ENCODE measurements at regions not wholly inside any gene's neighbourhood (a gene's known extent, or its start where the extent isn't known, plus 50 kb on each side); places are given as distances from the start of the nearest gene placed in this dataset.

- Mint-ChIP-seq H3K9me3 (peaks cover 2% of the 10 kb centered on the region), H3K27me3 (no peaks in the 10 kb centered on the region), H3K4me1 (peaks cover 29% of the 10 kb centered on the region), H3K27ac (no peak overlapping the region), H3K36me3 (no peaks in the 10 kb centered on the region), H3K4me3 (no peak overlapping the region)
- no peak for ATAC-seq (ENCODE audit: low read depth)
- no peak for DNase-seq (ENCODE audit: low spot score in 2 of 2)
Observed at GRCh38 chr5:158434749-158435148, 575.8 kb upstream of the CLINT1 start.

- H3K4me3 Mint-ChIP-seq = no peak overlapping the region
- ATAC-seq (ENCODE audit: low read depth) = no peak
Observed at GRCh38 chr5:158433634-158434033, 574.7 kb upstream of the CLINT1 start.

GRCh38 chr5:158431369-158432029 lies 572.6 kb upstream of the CLINT1 start:
- ATAC-seq (ENCODE audit: low read depth) (no peak), DNase-seq (ENCODE audit: low spot score in 2 of 2) (no peak)
- Mint-ChIP-seq H3K27ac (no peak overlapping the region), H3K36me3 (peaks cover 1% of the 10 kb centered on the region), H3K9me3 (peaks cover 4% of the 10 kb centered on the region), H3K27me3 (no peaks in the 10 kb centered on the region), H3K4me1 (peaks cover 22% of the 10 kb centered on the region), H3K4me3 (no peak overlapping the region)

More at GRCh38 chr5:158433634-158434033, 574.7 kb upstream of the CLINT1 start:
- peaks cover 4% of the 10 kb centered on the region for H3K9me3 Mint-ChIP-seq
- H3K36me3 Mint-ChIP-seq = peaks cover 1% of the 10 kb centered on the region
- no peak overlapping the region for H3K27ac Mint-ChIP-seq
- H3K27me3 Mint-ChIP-seq = no peaks in the 10 kb centered on the region
- DNase-seq (ENCODE audit: low spot score in 2 of 2) = no peak
- peaks cover 29% of the 10 kb centered on the region for H3K4me1 Mint-ChIP-seq

DNA sequence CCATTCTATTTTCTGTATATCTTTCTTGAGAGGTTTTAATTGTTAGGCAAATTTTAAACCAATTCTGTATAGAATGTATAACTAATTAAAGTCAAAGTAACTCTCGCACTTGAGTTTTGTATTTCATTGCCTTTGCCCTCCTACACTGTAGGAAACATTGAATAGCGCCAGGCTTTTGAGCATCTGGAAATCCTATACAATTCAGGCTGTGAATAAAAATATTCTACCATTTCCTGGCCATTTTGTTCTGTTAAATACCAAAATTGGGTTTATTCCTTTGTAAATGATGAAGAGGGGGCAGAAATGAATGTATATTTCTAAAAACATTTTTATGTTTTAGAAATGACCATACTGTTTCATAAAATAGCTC lies 571.8 kb upstream of the CLINT1 start:
- H3K4me3 Mint-ChIP-seq = no peak overlapping the region
- H3K9me3 Mint-ChIP-seq = peaks cover 4% of the 10 kb centered on the region
- no peaks in the 10 kb centered on the region for H3K27me3 Mint-ChIP-seq
- peaks cover 1% of the 10 kb centered on the region for H3K36me3 Mint-ChIP-seq
- ATAC-seq (ENCODE audit: low read depth) (no peak), DNase-seq (ENCODE audit: low spot score in 2 of 2) (no peak)
- H3K27ac Mint-ChIP-seq = no peak overlapping the region
- peaks cover 17% of the 10 kb centered on the region for H3K4me1 Mint-ChIP-seq

- Mint-ChIP-seq H3K36me3 (peaks cover 1% of the 10 kb centered on the region), H3K4me1 (peaks cover 13% of the 10 kb centered on the region), H3K27me3 (no peaks in the 10 kb centered on the region), H3K27ac (no peak overlapping the region), H3K4me3 (no peak overlapping the region), H3K9me3 (peaks cover 4% of the 10 kb centered on the region)
- ATAC-seq (ENCODE audit: low read depth) = no peak
- no peak for DNase-seq (ENCODE audit: low spot score in 2 of 2)
Observed at GRCh38 chr5:158430166-158430797, 571.3 kb upstream of the CLINT1 start.

GRCh38 chr5:158429564-158429963 lies 570.6 kb upstream of the CLINT1 start:
- ATAC-seq (ENCODE audit: low read depth) (no peak), DNase-seq (ENCODE audit: low spot score in 2 of 2) (no peak)
- no peak overlapping the region for H3K4me3 Mint-ChIP-seq
- no peaks in the 10 kb centered on the region for H3K27me3 Mint-ChIP-seq
- H3K4me1 Mint-ChIP-seq = peaks cover 10% of the 10 kb centered on the region
- peaks cover 1% of the 10 kb centered on the region for H3K36me3 Mint-ChIP-seq
- H3K27ac Mint-ChIP-seq = no peak overlapping the region
- H3K9me3 Mint-ChIP-seq = peaks cover 4% of the 10 kb centered on the region

DNA sequence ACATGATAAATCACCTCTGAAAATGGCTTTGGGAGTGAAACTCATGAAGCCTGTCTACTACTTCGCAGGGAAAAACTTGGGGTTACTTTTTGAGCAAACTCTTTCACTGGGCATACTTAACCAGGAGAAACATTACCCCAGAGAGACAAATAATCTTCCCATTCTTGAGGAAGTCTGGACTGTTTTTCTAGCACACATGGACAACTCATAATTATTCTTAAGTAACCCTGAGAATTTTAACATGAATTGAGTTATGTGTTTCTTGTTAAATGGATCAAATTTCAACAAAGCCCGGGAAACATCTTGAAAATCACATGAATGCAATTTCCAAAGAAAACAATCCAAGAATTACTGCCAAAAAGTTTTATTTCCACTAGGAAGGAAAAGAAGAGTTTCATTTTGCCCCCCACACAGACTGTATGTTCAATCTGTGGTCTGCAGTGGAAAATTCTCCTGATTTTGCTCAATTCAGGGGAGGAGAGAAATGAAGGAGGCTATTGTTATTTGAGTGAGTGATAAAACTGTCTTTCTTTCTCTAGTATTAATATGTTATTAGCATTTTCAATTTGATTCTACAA lies 564.8 kb upstream of the CLINT1 start:
- H3K4me3 Mint-ChIP-seq = no peak overlapping the region
- no peak for DNase-seq (ENCODE audit: low spot score in 2 of 2)
- ATAC-seq (ENCODE audit: low read depth) = no peak

DNA sequence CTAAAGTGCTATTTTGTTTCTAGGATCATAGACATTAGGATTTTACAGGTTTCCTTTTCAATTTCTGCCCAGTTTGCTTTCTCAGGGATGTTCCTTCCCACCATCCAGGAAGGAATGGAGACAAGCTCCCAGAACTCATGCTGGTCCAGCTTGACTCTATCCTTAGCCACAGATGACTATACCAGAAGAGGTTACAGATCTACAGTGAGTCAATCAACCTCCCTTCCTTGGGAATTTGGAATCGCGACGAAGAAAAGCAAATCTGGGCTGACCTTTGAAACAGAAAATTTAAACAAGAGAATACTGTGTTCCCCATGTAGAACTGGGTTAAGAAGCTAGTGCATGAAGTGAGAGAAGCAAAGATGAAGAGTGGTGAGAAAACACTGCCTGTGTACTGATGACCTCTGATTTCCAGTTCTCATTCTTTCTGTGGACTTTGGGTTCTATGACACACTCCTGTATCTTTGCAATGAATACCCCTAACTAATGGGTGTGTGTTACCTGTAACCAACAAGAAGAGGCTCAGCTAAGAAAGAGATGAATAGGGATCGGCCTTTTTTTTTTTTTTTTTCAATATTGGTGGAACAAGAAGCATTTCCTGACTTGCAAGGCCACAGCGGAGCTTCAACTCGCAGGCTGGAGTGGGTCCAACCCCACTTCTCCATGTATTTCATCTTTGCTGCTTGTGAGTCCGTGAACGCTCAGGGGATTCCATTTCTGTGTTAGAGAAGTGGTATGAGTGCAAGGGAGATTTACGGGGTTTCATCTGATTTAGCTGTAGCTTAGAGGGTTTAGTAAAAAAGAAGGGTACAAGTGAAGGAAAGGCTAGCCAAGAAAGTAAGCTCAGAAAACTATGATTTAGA lies 563.9 kb upstream of the CLINT1 start:
- H3K9me3 Mint-ChIP-seq = no peaks in the 10 kb centered on the region
- no peaks in the 10 kb centered on the region for H3K36me3 Mint-ChIP-seq
- ATAC-seq (ENCODE audit: low read depth) = no peak
- no peaks in the 10 kb centered on the region for H3K27me3 Mint-ChIP-seq
- H3K4me1 Mint-ChIP-seq = peaks cover 10% of the 10 kb centered on the region
- H3K27ac Mint-ChIP-seq = peak overlapping the region; percentile 35
- DNase-seq (ENCODE audit: low spot score in 2 of 2) = no peak
- no peak overlapping the region for H3K4me3 Mint-ChIP-seq

More for the DNA sequence above, 564.8 kb upstream of the CLINT1 start:
- Mint-ChIP-seq H3K4me1 (peaks cover 10% of the 10 kb centered on the region), H3K27me3 (no peaks in the 10 kb centered on the region), H3K27ac (no peak overlapping the region), H3K36me3 (no peaks in the 10 kb centered on the region), H3K9me3 (no peaks in the 10 kb centered on the region)

- peak; percentile 92 for ATAC-seq (ENCODE audit: low read depth)
- H3K27me3 Mint-ChIP-seq = no peaks in the 10 kb centered on the region
- no peaks in the 10 kb centered on the region for H3K9me3 Mint-ChIP-seq
- H3K4me1 Mint-ChIP-seq = peaks cover 10% of the 10 kb centered on the region
- no peak for DNase-seq (ENCODE audit: low spot score in 2 of 2)
- H3K4me3 Mint-ChIP-seq = no peak overlapping the region
- no peak overlapping the region for H3K27ac Mint-ChIP-seq
- H3K36me3 Mint-ChIP-seq = no peaks in the 10 kb centered on the region
Observed at GRCh38 chr5:158421319-158421718, 562.4 kb upstream of the CLINT1 start.

- no peaks in the 10 kb centered on the region for H3K36me3 Mint-ChIP-seq
- H3K27me3 Mint-ChIP-seq = no peaks in the 10 kb centered on the region
- H3K9me3 Mint-ChIP-seq = no peaks in the 10 kb centered on the region
- ATAC-seq (ENCODE audit: low read depth) = no peak
- DNase-seq (ENCODE audit: low spot score in 2 of 2) = no peak
- H3K4me3 Mint-ChIP-seq = no peak overlapping the region
- H3K27ac Mint-ChIP-seq = no peak overlapping the region
- H3K4me1 Mint-ChIP-seq = peaks cover 10% of the 10 kb centered on the region
Observed at GRCh38 chr5:158419186-158419585, 560.2 kb upstream of the CLINT1 start.

DNA sequence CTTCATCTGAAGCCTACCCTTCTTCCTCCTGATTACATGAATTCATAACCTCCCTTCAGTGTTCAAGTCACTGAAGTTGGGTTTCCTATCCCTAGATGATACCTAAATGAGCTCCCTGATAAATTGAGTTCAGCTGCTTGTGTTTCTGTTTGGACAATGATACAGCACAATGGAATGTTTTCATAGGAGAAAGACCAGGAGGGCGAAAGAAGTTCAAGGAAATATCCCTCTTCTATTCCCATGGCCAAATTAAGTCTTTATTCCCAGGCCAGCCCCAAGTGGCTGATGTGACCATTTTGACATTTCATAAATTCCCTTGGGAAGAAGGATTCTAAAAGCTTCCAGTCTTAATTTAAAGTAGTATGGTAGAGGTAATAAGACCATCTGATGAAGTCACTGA lies 555.8 kb upstream of the CLINT1 start:
- Mint-ChIP-seq H3K27ac (no peak overlapping the region), H3K36me3 (no peaks in the 10 kb centered on the region), H3K9me3 (no peaks in the 10 kb centered on the region), H3K4me3 (no peak overlapping the region), H3K27me3 (no peaks in the 10 kb centered on the region), H3K4me1 (peaks cover 5% of the 10 kb centered on the region)
- DNase-seq (ENCODE audit: low spot score in 2 of 2) (no peak), ATAC-seq (ENCODE audit: low read depth) (no peak)

DNA sequence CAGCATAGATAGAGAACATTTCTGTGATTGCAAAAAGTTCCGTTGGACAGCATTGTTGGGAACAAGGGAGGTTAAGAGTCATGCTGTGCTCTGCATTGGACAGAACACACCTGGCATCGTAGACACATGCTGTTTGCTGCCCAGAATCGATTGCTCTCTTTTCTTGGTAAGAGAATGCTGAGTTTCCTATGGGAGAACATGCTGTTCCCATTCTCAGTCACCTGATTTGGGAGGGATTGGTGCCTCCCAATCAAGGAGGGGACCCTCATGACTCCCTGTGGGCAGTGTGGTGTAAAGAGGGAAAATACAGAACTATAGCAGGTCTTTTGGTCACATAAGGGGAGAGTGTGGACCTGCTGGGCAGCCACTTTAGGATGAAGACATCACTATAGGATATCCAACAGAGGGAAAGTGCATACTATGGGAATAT lies 555.4 kb upstream of the CLINT1 start:
- H3K27me3 Mint-ChIP-seq = no peaks in the 10 kb centered on the region
- no peak overlapping the region for H3K27ac Mint-ChIP-seq
- peaks cover 5% of the 10 kb centered on the region for H3K4me1 Mint-ChIP-seq
- H3K36me3 Mint-ChIP-seq = no peaks in the 10 kb centered on the region
- H3K9me3 Mint-ChIP-seq = no peaks in the 10 kb centered on the region
- H3K4me3 Mint-ChIP-seq = no peak overlapping the region
- ATAC-seq (ENCODE audit: low read depth) = no peak
- no peak for DNase-seq (ENCODE audit: low spot score in 2 of 2)

DNA sequence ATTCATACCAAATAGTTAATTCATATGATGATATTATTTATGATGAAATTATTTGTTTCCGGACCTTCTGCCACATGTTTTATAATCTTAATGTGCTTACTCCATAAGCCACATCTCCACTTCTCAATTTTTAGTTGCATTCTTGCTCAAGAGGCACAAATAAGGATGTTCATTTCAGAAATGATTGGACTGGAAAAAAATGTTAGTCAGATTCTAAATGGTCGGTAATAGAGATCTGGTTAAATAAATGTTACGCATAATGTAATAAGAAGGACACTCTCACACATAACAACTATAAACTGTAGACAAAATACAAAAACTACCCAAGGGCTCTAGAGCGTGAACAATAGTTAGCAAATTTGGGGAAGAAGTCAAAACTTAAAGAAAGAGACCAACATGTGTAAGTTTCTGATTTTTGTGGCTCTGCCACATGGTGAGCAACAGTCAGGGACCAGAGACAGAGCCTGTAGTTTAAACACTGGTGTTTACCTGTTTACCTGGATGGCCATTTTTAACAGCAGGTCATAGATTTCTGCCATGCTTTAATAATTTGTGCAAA lies 554.3 kb upstream of the CLINT1 start:
- DNase-seq (ENCODE audit: low spot score in 2 of 2) (no peak), ATAC-seq (ENCODE audit: low read depth) (peak; percentile 71)
- Mint-ChIP-seq H3K36me3 (no peaks in the 10 kb centered on the region), H3K9me3 (no peaks in the 10 kb centered on the region), H3K27me3 (no peaks in the 10 kb centered on the region), H3K27ac (no peak overlapping the region), H3K4me1 (peaks cover 5% of the 10 kb centered on the region), H3K4me3 (no peak overlapping the region)

DNA sequence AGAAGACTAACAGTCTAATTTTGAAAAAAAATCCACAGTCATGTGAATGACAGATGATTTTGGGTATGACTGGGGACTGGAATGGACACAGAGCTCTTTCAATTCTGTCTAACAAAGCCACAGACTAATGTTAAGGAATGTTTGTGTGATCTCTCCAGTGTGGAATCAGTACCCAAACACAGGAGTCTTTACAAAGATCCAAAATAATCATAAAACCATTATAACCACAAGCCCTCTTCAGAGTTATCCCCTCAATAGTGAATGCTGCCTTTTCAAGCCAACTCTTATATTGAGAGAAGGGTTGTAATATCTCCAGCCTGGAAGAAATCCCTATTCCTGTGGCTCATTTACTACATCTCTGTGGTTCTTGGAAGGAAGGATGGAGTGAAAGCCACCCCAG lies 552.0 kb upstream of the CLINT1 start:
- Mint-ChIP-seq H3K4me1 (peaks cover 5% of the 10 kb centered on the region), H3K36me3 (no peaks in the 10 kb centered on the region), H3K4me3 (no peak overlapping the region), H3K27ac (no peak overlapping the region), H3K27me3 (no peaks in the 10 kb centered on the region), H3K9me3 (no peaks in the 10 kb centered on the region)
- ATAC-seq (ENCODE audit: low read depth) (no peak), DNase-seq (ENCODE audit: low spot score in 2 of 2) (no peak)
